Brain microvascular endothelial cell (primary cell): ENCODE measurements at regions not wholly inside any gene's neighbourhood (a gene's known extent, or its start where the extent isn't known, plus 50 kb on each side); places are given as distances from the start of the nearest gene placed in this dataset.

ENCODE experiments used
- DNase-seq: peaks from one replicate; pipeline ENCODE4 v3.0.0-alpha.2; 2020
- H3K27ac ChIP-seq: fragments of 250-450 bp; sonication (Bioruptor Pico); 2 replicates; pipeline ENCODE4 v1.5.1; 2020; ENCODE audit warnings: mild to moderate bottlenecking, moderate library complexity
- H3K27me3 ChIP-seq: fragments of 250-450 bp; sonication (Bioruptor Pico); replicated peaks from 2 replicates; pipeline ENCODE4 v1.5.1; 2020; ENCODE audit warnings: mild to moderate bottlenecking
- H3K36me3 ChIP-seq: fragments of 250-450 bp; sonication (Bioruptor Pico); replicated peaks from 2 replicates; pipeline ENCODE4 v1.5.1; 2020; ENCODE audit warnings: mild to moderate bottlenecking
- H3K4me3 ChIP-seq: 2 replicates; pipeline ENCODE4 v1.5.1; 2011; ENCODE audit warnings: low read depth, mild to moderate bottlenecking, control low read depth, low read length, moderate library complexity
- CTCF ChIP-seq: IDR thresholded peaks from 2 replicates; pipeline ENCODE4 v1.5.1; 2011; ENCODE audit warnings: low read depth, mild to moderate bottlenecking, moderate library complexity, low read length, control low read depth, inconsistent platforms; ENCODE audit errors: missing control alignments
- in situ Hi-C: cut with HindIII; loops from 2 replicates; pipeline ENCODE4 v1.10.0; 2017; ENCODE audit warnings: low sequenced_read_pairs, low pct_ligation_motif_present

- H3K4me3 ChIP-seq = no peak overlapping the region
- TF ChIP-seq CTCF = no peak
- in situ Hi-C loops = no loop called here
- no peak for DNase-seq
- H3K27me3 ChIP-seq = no peaks in the 10 kb centered on the region
- no peak overlapping the region for H3K27ac ChIP-seq
- H3K36me3 ChIP-seq = no peaks in the 10 kb centered on the region
Measured at GRCh38 chr1:83794384-83794783, 204.5 kb downstream of the TTLL7 start.

GRCh38 chr1:83791821-83792437 lies 207.0 kb downstream of the TTLL7 start:
- H3K27ac ChIP-seq = no peak overlapping the region
- H3K27me3 ChIP-seq = no peaks in the 10 kb centered on the region
- H3K36me3 ChIP-seq = no peaks in the 10 kb centered on the region
- in situ Hi-C loops = no loop called here
- peak; percentile 42 for DNase-seq
- no peak overlapping the region for H3K4me3 ChIP-seq
- no peak for TF ChIP-seq CTCF

DNA sequence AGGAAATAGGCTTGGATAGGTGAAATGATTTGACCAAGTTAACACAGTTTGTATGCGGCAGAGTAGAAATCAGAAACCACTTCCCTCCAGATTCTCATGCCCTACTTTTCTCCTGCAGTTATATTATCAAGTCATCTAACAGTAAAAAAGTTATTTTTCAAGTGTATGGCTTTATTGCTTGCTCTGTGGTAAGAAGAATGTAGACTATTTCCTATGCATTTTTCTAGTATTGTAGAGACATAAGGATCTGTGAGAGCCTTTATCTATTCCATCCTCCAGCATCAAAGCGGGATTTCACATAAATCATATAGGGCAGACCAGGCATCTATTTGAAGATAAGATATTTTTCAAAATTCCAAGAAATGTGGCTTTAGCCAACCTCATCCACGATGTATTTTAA lies 208.5 kb downstream of the TTLL7 start:
- in situ Hi-C loops = no loop called here
- no peak for TF ChIP-seq CTCF
- no peak overlapping the region for H3K27ac ChIP-seq

DNA sequence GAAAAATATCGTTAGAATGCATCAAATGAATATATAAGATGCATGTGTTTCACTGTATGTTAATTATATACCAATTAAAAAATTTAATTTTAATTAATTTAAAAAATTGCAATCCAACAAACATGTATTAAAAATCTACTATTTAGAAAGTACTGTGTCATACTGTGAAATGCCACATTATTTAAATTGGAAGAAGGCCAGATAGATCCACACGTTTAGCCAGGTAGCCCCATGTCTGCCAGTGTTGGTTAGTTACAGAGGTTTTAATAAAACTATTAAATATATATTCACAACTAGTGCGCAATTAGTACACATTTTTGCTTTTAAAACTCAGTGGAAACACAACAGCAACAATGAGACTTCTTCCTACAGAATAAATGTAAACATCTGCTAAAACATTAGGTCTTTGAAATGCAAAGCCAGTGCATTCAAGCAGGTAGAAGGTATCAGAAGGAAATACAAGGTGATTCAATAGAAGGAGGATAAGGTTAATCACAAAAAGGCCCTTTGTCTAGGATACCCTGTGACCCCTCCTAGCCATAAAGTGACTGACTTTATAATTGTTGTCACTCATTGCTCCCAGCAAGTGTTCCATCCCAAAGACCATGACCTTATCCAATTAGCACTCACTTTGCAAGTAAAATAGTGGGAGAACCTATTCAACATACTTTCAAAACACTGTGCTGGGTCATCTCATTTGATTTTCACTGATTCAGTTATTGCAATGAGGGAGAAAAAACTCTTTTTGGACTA lies 211.5 kb downstream of the TTLL7 start:
- Histone ChIP-seq H3K27ac (no peak overlapping the region), H3K4me3 (no peak overlapping the region), H3K36me3 (no peaks in the 10 kb centered on the region), H3K27me3 (no peaks in the 10 kb centered on the region)
- in situ Hi-C loops = no loop called here
- TF ChIP-seq CTCF = no peak
- DNase-seq = no peak

More for the DNA sequence above, 208.5 kb downstream of the TTLL7 start:
- H3K36me3 ChIP-seq = no peaks in the 10 kb centered on the region
- DNase-seq = no peak
- H3K4me3 ChIP-seq = no peak overlapping the region
- no peaks in the 10 kb centered on the region for H3K27me3 ChIP-seq

DNA sequence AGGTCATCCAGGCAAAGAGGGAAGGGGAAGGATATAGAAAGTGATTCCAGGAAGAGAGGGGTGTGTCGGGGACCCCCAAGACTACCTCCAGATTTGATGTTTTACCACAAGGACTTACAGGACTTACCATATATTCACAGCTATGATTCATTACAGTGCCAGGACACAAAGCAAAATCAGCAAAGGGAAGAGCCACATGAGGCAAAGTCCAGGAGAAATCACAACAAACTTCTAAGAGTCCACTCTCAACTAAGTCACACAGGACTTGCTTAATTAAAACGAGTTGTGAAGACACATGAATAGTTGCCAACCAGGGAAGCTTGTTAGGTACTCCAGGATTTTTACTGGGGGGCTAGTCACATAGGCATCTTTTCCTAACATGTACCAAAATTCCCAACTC lies 217.3 kb downstream of the TTLL7 start:
- in situ Hi-C loops = no loop called here
- no peak for TF ChIP-seq CTCF
- Histone ChIP-seq H3K4me3 (no peak overlapping the region), H3K36me3 (no peaks in the 10 kb centered on the region), H3K27me3 (no peaks in the 10 kb centered on the region), H3K27ac (no peak overlapping the region)
- no peak for DNase-seq

GRCh38 chr1:83779565-83779964 lies 219.4 kb downstream of the TTLL7 start:
- TF ChIP-seq CTCF = no peak
- in situ Hi-C loops = no loop called here
- Histone ChIP-seq H3K27me3 (no peaks in the 10 kb centered on the region), H3K36me3 (no peaks in the 10 kb centered on the region), H3K27ac (no peak overlapping the region), H3K4me3 (no peak overlapping the region)
- no peak for DNase-seq
